ENCODE measurements at regions not wholly inside any gene's neighbourhood (a gene's known extent, or its start where the extent isn't known, plus 50 kb on each side); places are given as distances from the start of the nearest gene placed in this dataset.

DNA sequence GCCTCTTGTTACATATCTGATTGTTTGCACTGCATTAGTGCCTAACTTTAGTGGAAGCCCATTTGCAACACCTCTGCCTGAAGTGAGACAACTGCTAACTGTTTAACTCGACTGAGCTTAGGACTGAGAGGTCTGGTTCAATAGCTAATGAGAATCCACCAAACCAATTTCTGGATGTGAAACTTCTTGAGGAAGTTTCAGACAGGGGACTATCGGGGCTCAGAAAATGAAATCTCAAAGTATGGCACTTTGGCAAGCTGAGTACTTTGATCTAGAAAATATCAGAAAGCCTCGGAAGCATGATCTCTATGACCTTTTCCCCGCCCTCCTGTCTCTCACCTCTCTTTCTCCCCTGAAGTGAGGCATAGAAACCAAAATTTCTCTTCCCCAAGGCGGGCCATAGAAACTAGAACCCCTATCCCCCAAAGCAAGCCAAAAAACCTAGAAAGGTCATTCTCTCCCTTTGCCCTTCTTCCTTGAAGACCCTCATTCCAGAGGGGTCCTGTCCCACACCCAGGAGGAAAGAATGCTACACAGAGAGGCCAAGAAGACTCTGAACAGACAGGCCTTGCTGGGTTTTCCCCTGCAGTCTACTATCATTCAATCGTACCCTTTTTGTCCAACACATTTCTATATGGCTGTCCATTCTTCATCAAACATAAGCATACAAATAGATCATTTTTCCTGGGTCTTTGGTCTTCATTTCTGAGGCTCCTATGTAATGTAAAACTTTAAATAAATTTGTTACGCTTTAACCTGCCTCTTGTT lies 69.6 kb upstream of the CREB1 start (continued):
- TF ChIP-seq ATF7 (IDR thresholded peaks at IDR 0.05; ENCODE audit: low read depth), result peak; percentile 21; the same call in 1 of the 2 replicates
- TF ChIP-seq FOXK2 (IDR thresholded peaks at IDR 0.05), result no peak
- TF ChIP-seq HDAC6 (IDR thresholded peaks at IDR 0.05; ENCODE audit: unreplicated experiment), result no peak
- no peak for TF ChIP-seq HDAC2 (IDR thresholded peaks at IDR 0.05)
- no peak for TF ChIP-seq BACH1 (IDR thresholded peaks at IDR 0.05; ENCODE audit: borderline replicate concordance)
- peak; percentile 84 for TF ChIP-seq MTA2 (IDR thresholded peaks at IDR 0.05; ENCODE audit: low read depth)
- no peak for TF ChIP-seq HCFC1 (IDR thresholded peaks at IDR 0.05; ENCODE audit: low read length)
- no peak for TF ChIP-seq CREB1 (IDR thresholded peaks at IDR 0.05; ENCODE audit: low read depth)
- TF ChIP-seq EED (IDR thresholded peaks at IDR 0.05; ENCODE audit: low read depth), result no peak
- peak; percentile 22; the same call in 1 of the 2 replicates for TF ChIP-seq SPI1 (IDR thresholded peaks at IDR 0.05; ENCODE audit: borderline replicate concordance, insufficient read depth, low read depth, low read length)
- TF ChIP-seq, protein P1, sequence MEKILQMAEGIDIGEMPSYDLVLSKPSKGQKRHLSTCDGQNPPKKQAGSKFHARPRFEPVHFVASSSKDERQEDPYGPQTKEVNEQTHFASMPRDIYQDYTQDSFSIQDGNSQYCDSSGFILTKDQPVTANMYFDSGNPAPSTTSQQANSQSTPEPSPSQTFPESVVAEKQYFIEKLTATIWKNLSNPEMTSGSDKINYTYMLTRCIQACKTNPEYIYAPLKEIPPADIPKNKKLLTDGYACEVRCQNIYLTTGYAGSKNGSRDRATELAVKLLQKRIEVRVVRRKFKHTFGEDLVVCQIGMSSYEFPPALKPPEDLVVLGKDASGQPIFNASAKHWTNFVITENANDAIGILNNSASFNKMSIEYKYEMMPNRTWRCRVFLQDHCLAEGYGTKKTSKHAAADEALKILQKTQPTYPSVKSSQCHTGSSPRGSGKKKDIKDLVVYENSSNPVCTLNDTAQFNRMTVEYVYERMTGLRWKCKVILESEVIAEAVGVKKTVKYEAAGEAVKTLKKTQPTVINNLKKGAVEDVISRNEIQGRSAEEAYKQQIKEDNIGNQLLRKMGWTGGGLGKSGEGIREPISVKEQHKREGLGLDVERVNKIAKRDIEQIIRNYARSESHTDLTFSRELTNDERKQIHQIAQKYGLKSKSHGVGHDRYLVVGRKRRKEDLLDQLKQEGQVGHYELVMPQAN (conservative IDR thresholded peaks at IDR 0.05), result no peak
- TF ChIP-seq FOXM1 (IDR thresholded peaks at IDR 0.05; ENCODE audit: low read depth, low read length), result no peak
- peak; percentile 69; the same call in 1 of the 2 replicates for TF ChIP-seq IKZF1 (conservative IDR thresholded peaks at IDR 0.05)
- no peak for TF ChIP-seq ZSCAN29 (IDR thresholded peaks at IDR 0.05)
- no peak for TF ChIP-seq BMI1 (IDR thresholded peaks at IDR 0.05; ENCODE audit: borderline replicate concordance)
- no peak for TF ChIP-seq POLR2AphosphoS5 (IDR thresholded peaks at IDR 0.05; ENCODE audit: low read length)

Measured in GM12878 (cell line).